GM13976 (cell line): ENCODE measurements at regions not wholly inside any gene's neighbourhood (a gene's known extent, or its start where the extent isn't known, plus 50 kb on each side); places are given as distances from the start of the nearest gene placed in this dataset.
"Not testable (repeated sequence)": the region's sequence is repeated elsewhere in the genome, so short reads cannot be mapped to it uniquely, and the experiment has no call there.

ENCODE experiments used
- DNase-seq: peaks from one replicate; pipeline ENCODE4 v3.0.0; 2012; ENCODE audit warnings: low spot score
- in situ Hi-C: fragments of 300-500 bp; cut with MboI; formaldehyde crosslinking; loops from one replicate; pipeline ENCODE4 v1.12.0; 2022; ENCODE audit warnings: low sequenced_read_pairs, mixed read lengths, inconsistent platforms; ENCODE audit not compliant: unreplicated experiment
- TF ChIP-seq, protein P1 (sequence below): IDR thresholded peaks from 2 replicates; pipeline ENCODE4 v1.5.1; 2012; ENCODE audit warnings: borderline replicate concordance, mild to moderate bottlenecking; ENCODE audit not compliant: insufficient read depth; ENCODE audit errors: extremely low read depth, missing control alignments, control extremely low read depth

DNA sequence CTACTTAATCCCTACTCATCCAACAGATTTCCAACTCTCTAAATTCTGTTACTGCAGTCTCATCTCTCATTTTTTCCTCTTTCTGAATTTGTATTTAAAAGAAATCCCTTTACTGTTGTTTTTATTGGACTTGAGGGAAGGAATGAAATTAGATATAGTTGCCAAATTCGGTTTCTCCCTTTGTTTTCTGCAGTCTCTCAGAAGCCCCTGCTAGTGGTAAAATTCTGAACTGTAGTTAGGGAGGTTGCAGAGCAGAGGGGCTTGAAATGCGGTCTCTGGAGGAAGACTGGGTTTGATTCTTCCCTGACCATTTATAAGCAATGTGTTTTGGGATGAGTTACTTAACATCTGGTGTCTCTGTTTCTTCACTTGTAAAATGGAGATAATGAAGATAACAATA lies 106.3 kb upstream of the TBX18 start:
- in situ Hi-C loops = no loop called here
- no peak for DNase-seq

DNA sequence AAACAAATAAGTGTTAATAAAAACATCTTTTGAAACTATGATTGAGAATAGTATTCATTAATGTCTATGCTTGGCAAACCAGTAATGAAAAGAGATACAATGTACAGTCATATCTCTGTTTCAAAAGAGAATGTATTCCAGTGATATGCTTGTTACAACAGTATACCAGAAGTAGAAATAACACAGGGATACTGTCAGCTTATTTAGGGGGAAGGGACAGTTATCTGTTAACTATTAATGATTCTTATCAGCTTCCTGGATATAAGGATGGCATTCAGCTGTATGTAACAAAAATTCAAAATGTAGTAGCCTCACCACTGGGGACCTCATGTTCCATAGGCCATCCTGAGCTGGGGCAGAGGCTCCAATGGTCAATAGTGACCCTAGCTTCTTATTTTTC lies 103.8 kb upstream of the TBX18 start:
- in situ Hi-C loops = no loop called here
- DNase-seq = no peak
- TF ChIP-seq, protein P1, sequence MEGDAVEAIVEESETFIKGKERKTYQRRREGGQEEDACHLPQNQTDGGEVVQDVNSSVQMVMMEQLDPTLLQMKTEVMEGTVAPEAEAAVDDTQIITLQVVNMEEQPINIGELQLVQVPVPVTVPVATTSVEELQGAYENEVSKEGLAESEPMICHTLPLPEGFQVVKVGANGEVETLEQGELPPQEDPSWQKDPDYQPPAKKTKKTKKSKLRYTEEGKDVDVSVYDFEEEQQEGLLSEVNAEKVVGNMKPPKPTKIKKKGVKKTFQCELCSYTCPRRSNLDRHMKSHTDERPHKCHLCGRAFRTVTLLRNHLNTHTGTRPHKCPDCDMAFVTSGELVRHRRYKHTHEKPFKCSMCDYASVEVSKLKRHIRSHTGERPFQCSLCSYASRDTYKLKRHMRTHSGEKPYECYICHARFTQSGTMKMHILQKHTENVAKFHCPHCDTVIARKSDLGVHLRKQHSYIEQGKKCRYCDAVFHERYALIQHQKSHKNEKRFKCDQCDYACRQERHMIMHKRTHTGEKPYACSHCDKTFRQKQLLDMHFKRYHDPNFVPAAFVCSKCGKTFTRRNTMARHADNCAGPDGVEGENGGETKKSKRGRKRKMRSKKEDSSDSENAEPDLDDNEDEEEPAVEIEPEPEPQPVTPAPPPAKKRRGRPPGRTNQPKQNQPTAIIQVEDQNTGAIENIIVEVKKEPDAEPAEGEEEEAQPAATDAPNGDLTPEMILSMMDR = no peak

More for the DNA sequence above, 106.3 kb upstream of the TBX18 start:
- TF ChIP-seq, protein P1 = no peak

DNA sequence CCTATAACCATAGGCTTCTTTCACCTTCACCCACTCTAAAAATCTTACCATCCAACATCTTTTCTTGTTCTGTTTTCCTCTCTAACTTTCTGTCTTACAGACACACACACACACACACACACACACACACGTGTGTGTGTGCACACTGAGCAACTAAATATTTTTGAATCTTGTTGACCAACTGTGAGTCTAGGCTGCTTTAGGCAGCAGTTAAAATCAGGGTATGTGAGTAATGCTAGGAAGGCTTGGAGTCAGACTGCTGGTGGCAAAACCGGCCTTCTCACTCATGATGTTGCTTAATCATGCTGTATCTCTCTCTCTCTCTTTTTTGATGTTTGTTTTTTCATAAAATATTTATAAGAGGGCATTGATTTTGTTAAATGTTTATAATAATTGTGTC lies 103.1 kb upstream of the TBX18 start:
- TF ChIP-seq, protein P1 = no peak
- DNase-seq = no peak

DNA sequence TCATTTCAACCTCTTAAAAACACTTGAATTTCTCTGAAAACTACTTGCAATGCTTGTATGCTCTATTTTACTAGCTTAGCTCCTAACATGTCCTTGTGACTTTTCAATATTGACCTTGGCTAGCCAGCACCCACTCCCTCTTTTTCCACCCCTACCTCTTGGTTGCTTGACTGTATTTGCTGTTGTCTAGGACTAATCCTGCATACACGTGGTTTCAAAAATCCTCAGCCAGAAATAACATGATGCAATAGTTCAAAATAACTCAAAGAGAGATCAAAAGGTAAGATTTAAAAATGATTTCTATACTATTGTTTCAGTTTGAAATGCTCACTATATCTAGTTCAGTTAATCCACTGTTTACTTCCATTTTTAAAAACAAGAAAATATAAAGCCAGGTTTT lies 102.3 kb upstream of the TBX18 start:
- in situ Hi-C loops = no loop called here
- no peak for DNase-seq

More for the DNA sequence above, 103.1 kb upstream of the TBX18 start:
- in situ Hi-C loops = no loop called here

DNA sequence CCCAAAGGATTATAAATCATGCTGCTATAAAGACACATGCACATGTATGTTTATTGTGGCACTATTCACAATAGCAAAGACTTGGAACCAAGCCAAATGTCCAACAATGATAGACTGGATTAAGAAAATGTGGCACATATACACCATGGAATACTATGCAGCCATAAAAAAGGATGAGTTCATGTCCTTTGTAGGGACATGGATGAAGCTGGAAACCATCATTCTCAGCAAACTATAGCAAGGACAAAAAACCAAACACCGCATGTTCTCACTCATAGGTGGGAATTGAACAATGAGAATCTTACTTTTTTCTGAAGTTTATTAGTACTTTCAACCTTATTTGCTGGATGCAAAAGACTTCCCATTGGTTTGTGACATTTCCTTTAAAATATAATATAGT lies 101.0 kb upstream of the TBX18 start:
- in situ Hi-C loops, DNase-seq: not testable (repeated sequence)

More for the DNA sequence above, 102.3 kb upstream of the TBX18 start:
- TF ChIP-seq, protein P1 = no peak

DNA sequence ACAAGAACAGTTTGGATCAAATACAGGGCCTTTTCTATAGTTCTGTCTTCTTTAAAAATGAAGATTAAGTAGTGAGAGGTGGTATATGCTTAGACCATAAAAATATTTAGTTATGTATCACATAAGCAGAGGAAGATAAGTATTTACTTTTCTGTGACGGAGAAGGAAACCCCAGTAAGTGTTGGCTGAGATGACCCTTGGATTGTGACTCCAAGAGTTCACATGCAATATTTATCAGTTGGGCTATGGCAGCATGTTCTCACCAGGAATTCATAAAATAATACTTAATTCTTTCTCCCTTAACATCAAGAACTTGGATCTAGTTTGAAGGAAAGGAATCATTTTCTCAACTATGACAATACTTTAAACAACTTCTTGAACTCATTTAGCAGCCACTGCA lies 98.4 kb upstream of the TBX18 start:
- in situ Hi-C loops = no loop called here
- TF ChIP-seq, protein P1 = no peak
- DNase-seq = no peak

DNA sequence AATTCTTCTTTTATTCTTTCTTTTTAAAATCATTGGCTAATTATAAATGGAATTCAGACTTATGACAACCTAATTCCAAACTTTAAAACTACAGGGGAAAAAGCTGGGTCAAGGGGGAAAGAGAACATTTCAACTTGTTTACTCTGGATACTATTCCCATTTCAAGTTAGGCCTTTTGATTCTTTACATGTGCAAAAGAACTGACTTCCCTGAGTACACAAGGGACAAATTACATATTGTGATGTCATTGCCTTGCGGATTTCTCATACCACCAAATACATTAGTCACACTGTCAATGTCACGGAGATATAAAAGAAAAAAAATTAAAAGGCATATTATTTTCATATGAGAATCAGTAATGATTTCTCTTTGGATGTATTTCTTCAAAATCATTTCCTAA lies 96.5 kb upstream of the TBX18 start:
- TF ChIP-seq, protein P1 = no peak
- in situ Hi-C loops = no loop called here
- DNase-seq = no peak
